Fibroblast of peridontal ligament (primary cell): ENCODE measurements at regions not wholly inside any gene's neighbourhood (a gene's known extent, or its start where the extent isn't known, plus 50 kb on each side); places are given as distances from the start of the nearest gene placed in this dataset.
"Not testable (repeated sequence)": the region's sequence is repeated elsewhere in the genome, so short reads cannot be mapped to it uniquely, and the experiment has no call there.

Source experiments
- DNase-seq: peaks from one replicate; pipeline ENCODE4 v3.0.0-alpha.2; 2010; ENCODE audit errors: extremely low read depth

GRCh38 chr1:100628631-100629081 is 90.7 kb downstream of the GPR88 start:
- no peak for DNase-seq

GRCh38 chr1:100629391-100629790 is 90.2 kb upstream of the VCAM1 start:
- DNase-seq: no peak

GRCh38 chr1:100631015-100631551 is 88.5 kb upstream of the VCAM1 start:
- DNase-seq: peak; percentile 71

GRCh38 chr1:100642826-100643225 is 76.7 kb upstream of the VCAM1 start:
- no peak for DNase-seq

GRCh38 chr1:100643471-100644196 is 75.9 kb upstream of the VCAM1 start:
- DNase-seq: peak; percentile 53

- DNase-seq: peak; percentile 52
Observed at GRCh38 chr1:100646001-100646400, 73.5 kb upstream of the VCAM1 start.

GRCh38 chr1:100649146-100649545 is 70.4 kb upstream of the VCAM1 start:
- DNase-seq: no peak

- DNase-seq: no peak
Observed at GRCh38 chr1:100657876-100658715, 61.4 kb upstream of the VCAM1 start.

GRCh38 chr1:100658716-100659026 is 60.9 kb upstream of the VCAM1 start:
- DNase-seq: no peak

GRCh38 chr1:100661176-100661575 is 58.4 kb upstream of the VCAM1 start:
- DNase-seq: no peak

- DNase-seq: not testable (repeated sequence)
Observed at GRCh38 chr1:100668494-100668893, 51.0 kb upstream of the VCAM1 start.
